ENCODE measurements at regions not wholly inside any gene's neighbourhood (a gene's known extent, or its start where the extent isn't known, plus 50 kb on each side); places are given as distances from the start of the nearest gene placed in this dataset.

- in situ Hi-C loops (cut with MboI) (no loop called here), intact Hi-C loops (cut with micrococcal nuclease) (no loop called here)
- no peaks in the 10 kb centered on the region for H3K79me2 ChIP-seq (ENCODE audit: control insufficient read depth, insufficient read depth, low read length)
- H2AFZ ChIP-seq (ENCODE audit: low read depth, low read length): no peak overlapping the region
- WGBS (ENCODE audit: insufficient coverage, low coverage, missing lambda C conversion rate): 62% methylated on average over 3 of the region's 3 CpGs
- H3K36me3 ChIP-seq (ENCODE audit: control insufficient read depth, insufficient read depth, low read length): no peaks in the 10 kb centered on the region
- no peak overlapping the region for H3K4me3 ChIP-seq
- TF ChIP-seq TAF7 (tag; IDR thresholded peaks at IDR 0.05) (no peak), ZBTB26 (CRISPR knock-in tag; IDR thresholded peaks at IDR 0.05) (no peak), ZNF695 (CRISPR knock-in tag; IDR thresholded peaks at IDR 0.05) (no peak), HDAC2 (IDR thresholded peaks at IDR 0.05) (no peak), L3MBTL2 (IDR thresholded peaks at IDR 0.05) (no peak), ZNF398 (CRISPR knock-in tag; IDR thresholded peaks at IDR 0.05) (no peak), HMGXB4 (CRISPR knock-in tag; IDR thresholded peaks at IDR 0.05) (no peak), NKRF (IDR thresholded peaks at IDR 0.05; ENCODE audit: borderline replicate concordance) (no peak), ATF1 (CRISPR knock-in tag; IDR thresholded peaks at IDR 0.05) (no peak), ATF1 (tag; IDR thresholded peaks at IDR 0.05) (no peak), FOXO4 (CRISPR knock-in tag; IDR thresholded peaks at IDR 0.05) (no peak)
- no peaks in the 10 kb centered on the region for H3K9me3 ChIP-seq (replicated peaks; ENCODE audit: control insufficient read depth, insufficient read depth, low read depth, low read length)
- H4K20me1 ChIP-seq (replicated peaks; ENCODE audit: control insufficient read depth, insufficient read depth, low read length): no peaks in the 10 kb centered on the region
- FAIRE-seq: no peak
- no peak for DNase-seq (ENCODE audit: extremely low read depth in 1 of 4, low spot score in 3 of 4)
- H3K9ac ChIP-seq (ENCODE audit: insufficient read depth in 1 of 2, low read depth in 2 of 2, low read length in 2 of 2): no peak overlapping the region
- POLR2A ChIA-PET: interaction anchor here (0.7 to 1.0 kb wide), 2 partner anchors 32 to 98 kb away, joined by 3 read pairs; no protein-coding TSS in a partner anchor
- CTCF ChIA-PET (ENCODE audit: low intra/inter-chr PET ratio): no interaction called here
- ATAC-seq: no peak
- H3K27ac ChIP-seq (ENCODE audit: extremely low read depth, low read depth, low read length): no peak overlapping the region
- H3K4me2 ChIP-seq (ENCODE audit: insufficient read depth, low read length): no peak overlapping the region
- H3K9me1 ChIP-seq (ENCODE audit: control insufficient read depth, insufficient read depth, low read length): no peaks in the 10 kb centered on the region
- BruUV-seq (replicated peaks): no TSS peak
- H3K4me1 ChIP-seq (replicated peaks in 1 of 2; ENCODE audit: control insufficient read depth in 2 of 2, insufficient read depth in 2 of 2, low read length in 2 of 2): no peaks in the 10 kb centered on the region
- no peaks in the 10 kb centered on the region for H3K27me3 ChIP-seq (ENCODE audit: control insufficient read depth in 2 of 2, insufficient read depth in 2 of 2, low read length in 2 of 2)
Observed at GRCh38 chr5:124686239-124687004, 60.0 kb downstream of the ZNF608 start.

Measured in K562 (cell line).